CD4-positive, alpha-beta T cell (primary cell): ENCODE measurements at regions not wholly inside any gene's neighbourhood (a gene's known extent, or its start where the extent isn't known, plus 50 kb on each side); places are given as distances from the start of the nearest gene placed in this dataset.

Source experiments
- ATAC-seq: fragments of 200-7000 bp; cut with Tn5 transposase; one replicate; pipeline ENCODE4 v1.10.0; 2022; ENCODE audit warnings: mild to moderate bottlenecking; ENCODE audit not compliant: poor library complexity
- CTCF ChIA-PET: fragments of 350-600 bp; sonication (Branson Sonifier 250); formaldehyde crosslinking; loops from one replicate; lab custom pipeline; 2021; ENCODE audit warnings: antibody characterized with exemption, inconsistent platforms; lab: Charles Lee
- POLR2A ChIA-PET: fragments of 350-600 bp; sonication (Branson Sonifier 250); formaldehyde crosslinking; loops from one replicate; lab custom pipeline; 2021; ENCODE audit warnings: antibody characterized with exemption, inconsistent platforms; lab: Charles Lee
- DNase-seq, 14 experiments: peaks; one replicate each; pipeline ENCODE4 v3.0.0-alpha.2; 2013 to 2020; ENCODE audit warnings: mixed read lengths in 2 of 14
- H3K27ac ChIP-seq, 2 donors: one replicate each; pipeline versions ENCODE4 v1.5.1 to v1.7.0; 2013; ENCODE audit warnings: low read length in 2 of 2, low read depth in 1 of 2, mild to moderate bottlenecking in 1 of 2
- H3K27me3 ChIP-seq, 2 experiments: 1 replicate in 1 of 2; 2 replicates in 1 of 2; pipeline versions ENCODE4 v1.6.1 to v1.7.0; 2013; ENCODE audit warnings: low read length in 2 of 2, control low read depth in 1 of 2, mild to moderate bottlenecking in 1 of 2, moderate library complexity in 1 of 2; ENCODE audit not compliant: insufficient read depth in 2 of 2, control insufficient read depth in 1 of 2
- H3K36me3 ChIP-seq: one replicate; pipeline ENCODE4 v1.6.1; 2013; ENCODE audit warnings: low read length, control low read depth; ENCODE audit not compliant: insufficient read depth
- H3K4me1 ChIP-seq: one replicate; pipeline ENCODE4 v1.6.1; 2013; ENCODE audit warnings: low read length, control low read depth; ENCODE audit not compliant: insufficient read depth
- H3K4me3 ChIP-seq: one replicate; pipeline ENCODE4 v1.5.1; 2013; ENCODE audit warnings: mild to moderate bottlenecking, low read length, moderate library complexity
- H3K9me3 ChIP-seq, 2 experiments: 1 replicate in 1 of 2; 2 replicates in 1 of 2; pipeline versions ENCODE4 v1.6.1 to v1.7.0; 2013; ENCODE audit warnings: low read length in 2 of 2, mild to moderate bottlenecking in 2 of 2, control low read depth in 1 of 2, moderate library complexity in 1 of 2; ENCODE audit not compliant: control insufficient read depth in 1 of 2, insufficient read depth in 1 of 2
- H3K27ac Mint-ChIP-seq: one replicate; pipeline ENCODE4 v1.8.0; 2020; ENCODE audit warnings: mixed read lengths
- H3K27me3 Mint-ChIP-seq: one replicate; pipeline ENCODE4 v1.8.0; 2021; ENCODE audit warnings: mixed read lengths
- H3K36me3 Mint-ChIP-seq: one replicate; pipeline ENCODE4 v1.8.0; 2021; ENCODE audit warnings: low read depth, mixed read lengths
- H3K4me1 Mint-ChIP-seq: one replicate; pipeline ENCODE4 v1.8.0; 2021; ENCODE audit warnings: low read depth, mixed read lengths
- H3K4me3 Mint-ChIP-seq: one replicate; pipeline ENCODE4 v1.8.0; 2020; ENCODE audit warnings: mild to moderate bottlenecking, mixed read lengths
- H3K9me3 Mint-ChIP-seq: one replicate; pipeline ENCODE4 v1.8.0; 2020; ENCODE audit warnings: mixed read lengths
- CTCF ChIP-seq: fragments of 200-600 bp; IDR thresholded peaks from one replicate; pipeline ENCODE4 v1.8.0; 2022; ENCODE audit warnings: antibody characterized with exemption, mild to moderate bottlenecking
- intact Hi-C, 2 experiments: fragments of 100-400 bp; cut with DNase I in 1 of 2; cut with micrococcal nuclease in 1 of 2; formaldehyde crosslinking; loops; one replicate each; pipeline versions ENCODE4 v1.15.1 to v1.9.0; 2023 to 2025; cut with DNase I, micrococcal nuclease

- DNase-seq: no peak
- H3K4me1 Mint-ChIP-seq: no peaks in the 10 kb centered on the region
- CTCF ChIA-PET: no interaction called here
- TF ChIP-seq CTCF: no peak
- no peaks in the 10 kb centered on the region for H3K27me3 Mint-ChIP-seq
- Histone ChIP-seq H3K4me3 (no peak overlapping the region), H3K27ac (no peak overlapping the region), H3K36me3 (no peaks in the 10 kb centered on the region), H3K9me3 (peaks cover 0 to 2% of the 10 kb centered on the region in 2 experiments), H3K27me3 (no peaks in the 10 kb centered on the region), H3K4me1 (no peaks in the 10 kb centered on the region)
- intact Hi-C loops: no loop called here
- no peak overlapping the region for H3K27ac Mint-ChIP-seq
- POLR2A ChIA-PET: no interaction called here
- H3K9me3 Mint-ChIP-seq: peaks cover 5% of the 10 kb centered on the region
- no peak overlapping the region for H3K4me3 Mint-ChIP-seq
- no peaks in the 10 kb centered on the region for H3K36me3 Mint-ChIP-seq
- no peak for ATAC-seq
Observed at GRCh38 chr2:66306483-66306882, 128.4 kb upstream of the MEIS1 start.

GRCh38 chr2:66305718-66306117 lies 129.2 kb upstream of the MEIS1 start:
- Mint-ChIP-seq H3K27ac (no peak overlapping the region), H3K36me3 (no peaks in the 10 kb centered on the region), H3K4me3 (no peak overlapping the region), H3K27me3 (no peaks in the 10 kb centered on the region), H3K4me1 (no peaks in the 10 kb centered on the region), H3K9me3 (peaks cover 5% of the 10 kb centered on the region)
- Histone ChIP-seq H3K4me1 (no peaks in the 10 kb centered on the region), H3K36me3 (no peaks in the 10 kb centered on the region), H3K27ac (no peak overlapping the region), H3K9me3 (peaks cover 0 to 4% of the 10 kb centered on the region in 2 experiments), H3K4me3 (no peak overlapping the region), H3K27me3 (no peaks in the 10 kb centered on the region)
- no peak for ATAC-seq
- POLR2A ChIA-PET: no interaction called here
- CTCF ChIA-PET: no interaction called here
- intact Hi-C loops: no loop called here
- DNase-seq: no peak
- TF ChIP-seq CTCF: no peak

GRCh38 chr2:66303471-66303870 lies 131.5 kb upstream of the MEIS1 start:
- Histone ChIP-seq H3K9me3 (peaks cover 0 to 11% of the 10 kb centered on the region in 2 experiments), H3K36me3 (no peaks in the 10 kb centered on the region), H3K27me3 (no peaks in the 10 kb centered on the region), H3K4me1 (no peaks in the 10 kb centered on the region), H3K4me3 (no peak overlapping the region), H3K27ac (no peak overlapping the region)
- intact Hi-C loops: no loop called here
- CTCF ChIA-PET: no interaction called here
- H3K4me1 Mint-ChIP-seq: no peaks in the 10 kb centered on the region
- H3K27me3 Mint-ChIP-seq: peaks cover 2% of the 10 kb centered on the region
- no peak overlapping the region for H3K4me3 Mint-ChIP-seq
- no peak for TF ChIP-seq CTCF
- POLR2A ChIA-PET: no interaction called here
- DNase-seq (no peak), ATAC-seq (no peak)
- peaks cover 2% of the 10 kb centered on the region for H3K9me3 Mint-ChIP-seq
- H3K36me3 Mint-ChIP-seq: no peaks in the 10 kb centered on the region
- H3K27ac Mint-ChIP-seq: no peak overlapping the region
